ENCODE measurements at regions not wholly inside any gene's neighbourhood (a gene's known extent, or its start where the extent isn't known, plus 50 kb on each side); places are given as distances from the start of the nearest gene placed in this dataset.
"Not testable (repeated sequence)": the region's sequence is repeated elsewhere in the genome, so short reads cannot be mapped to it uniquely, and the experiment has no call there.

- not testable (repeated sequence) for DNase-seq (ENCODE audit: low read depth)
Measured at GRCh38 chr6:106723419-106723818, 94.0 kb downstream of the QRSL1 start.

- not testable (repeated sequence) for DNase-seq (ENCODE audit: low read depth)
Measured at GRCh38 chr6:106721189-106721588, 91.8 kb downstream of the QRSL1 start.

Data from Daoy (cell line).